ENCODE measurements at regions not wholly inside any gene's neighbourhood (a gene's known extent, or its start where the extent isn't known, plus 50 kb on each side); places are given as distances from the start of the nearest gene placed in this dataset.

GRCh38 chr5:85849411-85849810, 768.3 kb upstream of the COX7C start:
- no peak for TF ChIP-seq EP300 (IDR thresholded peaks at IDR 0.05)
- TF ChIP-seq POLR2AphosphoS5 (IDR thresholded peaks at IDR 0.05): no peak
- TF ChIP-seq, protein P1, sequence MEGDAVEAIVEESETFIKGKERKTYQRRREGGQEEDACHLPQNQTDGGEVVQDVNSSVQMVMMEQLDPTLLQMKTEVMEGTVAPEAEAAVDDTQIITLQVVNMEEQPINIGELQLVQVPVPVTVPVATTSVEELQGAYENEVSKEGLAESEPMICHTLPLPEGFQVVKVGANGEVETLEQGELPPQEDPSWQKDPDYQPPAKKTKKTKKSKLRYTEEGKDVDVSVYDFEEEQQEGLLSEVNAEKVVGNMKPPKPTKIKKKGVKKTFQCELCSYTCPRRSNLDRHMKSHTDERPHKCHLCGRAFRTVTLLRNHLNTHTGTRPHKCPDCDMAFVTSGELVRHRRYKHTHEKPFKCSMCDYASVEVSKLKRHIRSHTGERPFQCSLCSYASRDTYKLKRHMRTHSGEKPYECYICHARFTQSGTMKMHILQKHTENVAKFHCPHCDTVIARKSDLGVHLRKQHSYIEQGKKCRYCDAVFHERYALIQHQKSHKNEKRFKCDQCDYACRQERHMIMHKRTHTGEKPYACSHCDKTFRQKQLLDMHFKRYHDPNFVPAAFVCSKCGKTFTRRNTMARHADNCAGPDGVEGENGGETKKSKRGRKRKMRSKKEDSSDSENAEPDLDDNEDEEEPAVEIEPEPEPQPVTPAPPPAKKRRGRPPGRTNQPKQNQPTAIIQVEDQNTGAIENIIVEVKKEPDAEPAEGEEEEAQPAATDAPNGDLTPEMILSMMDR (IDR thresholded peaks at IDR 0.05): no peak

All from upper lobe of left lung (tissue), 4 donors.